GM21619 (cell line): ENCODE measurements at regions not wholly inside any gene's neighbourhood (a gene's known extent, or its start where the extent isn't known, plus 50 kb on each side); places are given as distances from the start of the nearest gene placed in this dataset.
"Not testable (repeated sequence)": the region's sequence is repeated elsewhere in the genome, so short reads cannot be mapped to it uniquely, and the experiment has no call there.

Experiments
- ATAC-seq: cut with Tn5 transposase; IDR thresholded peaks from one replicate; pipeline ENCODE4 v1.9.1; 2021; ENCODE audit not compliant: unreplicated experiment

DNA sequence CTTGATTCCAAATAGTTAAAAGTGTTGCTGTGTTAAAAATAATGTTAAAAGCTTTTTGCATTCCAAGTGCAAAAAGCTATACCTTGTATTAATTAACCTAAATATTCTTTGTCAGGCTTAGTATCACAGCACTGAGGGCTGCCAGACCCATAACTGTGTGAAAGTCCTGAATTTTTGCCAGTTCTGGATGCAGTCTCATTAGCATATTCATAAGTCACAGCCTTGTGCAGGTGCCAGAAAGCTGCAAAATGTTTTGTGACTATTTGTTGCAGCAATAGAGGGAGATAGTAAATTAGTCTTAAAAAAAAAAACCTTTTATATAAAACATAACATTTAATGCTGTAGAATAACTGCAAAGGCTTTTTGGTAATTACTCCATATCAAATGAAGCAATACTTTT is 56.6 kb downstream of the SLITRK1 start:
- ATAC-seq: no peak

DNA sequence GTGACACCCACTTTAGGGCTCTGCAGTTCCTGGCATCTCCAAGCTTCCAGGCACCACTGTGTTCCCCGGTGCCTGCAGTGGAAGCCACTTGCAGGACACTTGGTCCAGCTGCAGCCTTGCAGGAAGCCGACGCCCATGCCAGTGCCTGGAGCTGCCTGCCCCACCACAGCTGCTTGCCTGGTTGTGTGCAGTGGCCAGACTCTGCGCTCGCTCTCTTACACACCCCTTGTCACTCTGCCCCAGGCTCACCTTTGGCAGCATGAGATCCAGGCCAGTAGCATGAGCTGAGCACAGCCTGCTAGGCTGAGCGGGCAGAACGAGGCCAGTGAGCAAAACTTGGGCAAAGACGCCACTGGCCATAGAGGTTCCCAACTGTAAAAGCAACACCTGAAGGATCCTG is 57.7 kb downstream of the SLITRK1 start:
- ATAC-seq: no peak

DNA sequence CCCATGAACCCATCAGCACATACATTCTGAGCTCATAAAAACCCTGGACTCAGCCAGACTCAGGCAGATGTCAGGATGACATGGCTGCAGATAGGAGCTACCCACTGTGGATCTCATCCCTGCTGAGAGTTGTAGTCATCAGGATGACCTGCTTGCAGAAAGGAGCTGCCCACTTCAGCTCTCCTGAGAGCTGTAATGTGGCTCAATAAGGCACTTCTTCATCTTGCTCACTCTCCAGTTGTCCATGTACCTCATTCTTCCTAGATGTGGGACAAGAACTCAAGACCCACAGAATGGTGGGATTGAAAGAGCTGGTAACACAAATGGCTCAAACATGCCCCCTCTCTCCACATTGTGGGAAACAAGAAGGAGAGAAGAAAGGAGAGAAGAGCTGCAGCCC is 58.2 kb downstream of the SLITRK1 start:
- ATAC-seq: no peak

DNA sequence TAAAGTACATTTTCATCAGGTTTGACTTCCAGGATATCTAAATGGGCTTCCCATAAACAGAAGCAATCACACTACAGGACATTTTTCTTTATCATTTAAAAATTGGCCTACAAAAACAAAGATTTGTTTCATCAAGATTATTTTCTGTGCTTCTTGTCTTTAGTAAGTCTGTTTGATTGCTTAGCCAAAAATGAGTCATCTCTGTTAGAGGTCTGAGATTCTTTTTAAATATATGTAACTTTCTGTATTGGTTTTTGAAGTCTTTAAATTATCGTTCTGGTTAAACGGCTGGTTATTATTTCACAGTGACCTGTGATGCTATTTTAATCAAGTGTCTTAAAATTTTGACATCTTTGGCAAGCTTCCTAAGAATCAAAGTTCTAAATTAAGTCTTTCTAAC is 62.7 kb downstream of the SLITRK1 start:
- no peak for ATAC-seq

DNA sequence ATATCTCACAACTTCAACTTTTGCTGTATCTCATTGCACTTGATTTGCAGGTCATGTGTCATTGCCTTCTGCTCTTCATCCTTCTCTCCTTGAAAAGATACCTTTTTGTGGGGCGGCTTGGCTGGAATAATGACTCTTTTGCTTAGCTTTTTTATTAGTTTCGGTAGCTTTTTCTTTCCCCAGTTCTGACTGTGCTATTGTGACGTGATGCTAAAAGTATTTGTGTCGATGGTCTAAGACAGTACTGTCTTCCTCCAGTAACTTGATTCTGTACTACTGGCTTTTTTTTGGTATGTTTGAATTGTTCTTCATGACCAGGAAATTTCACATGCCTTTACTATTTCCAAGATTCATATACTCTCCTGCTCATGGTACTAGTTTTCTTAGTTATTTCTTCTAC is 63.1 kb downstream of the SLITRK1 start:
- ATAC-seq: no peak

DNA sequence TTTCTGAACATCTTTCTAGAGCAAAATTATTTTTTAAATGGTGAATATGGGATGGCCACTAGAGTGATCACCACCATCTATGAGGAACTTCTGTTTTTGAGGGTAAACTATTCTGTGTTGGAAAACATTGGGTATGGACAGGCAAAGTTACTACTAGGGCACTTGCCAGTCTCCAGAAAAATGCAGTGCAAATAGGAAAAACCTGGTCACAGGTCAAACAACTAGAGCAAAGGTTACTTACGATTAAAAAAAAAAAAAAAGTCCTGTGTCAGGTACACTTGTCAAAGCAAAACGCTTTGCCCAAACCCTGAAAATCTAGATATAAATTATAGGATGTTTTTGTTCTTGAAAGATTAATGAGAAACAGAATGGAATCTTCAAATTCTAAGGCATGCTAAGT is 66.2 kb downstream of the SLITRK1 start:
- no peak for ATAC-seq

DNA sequence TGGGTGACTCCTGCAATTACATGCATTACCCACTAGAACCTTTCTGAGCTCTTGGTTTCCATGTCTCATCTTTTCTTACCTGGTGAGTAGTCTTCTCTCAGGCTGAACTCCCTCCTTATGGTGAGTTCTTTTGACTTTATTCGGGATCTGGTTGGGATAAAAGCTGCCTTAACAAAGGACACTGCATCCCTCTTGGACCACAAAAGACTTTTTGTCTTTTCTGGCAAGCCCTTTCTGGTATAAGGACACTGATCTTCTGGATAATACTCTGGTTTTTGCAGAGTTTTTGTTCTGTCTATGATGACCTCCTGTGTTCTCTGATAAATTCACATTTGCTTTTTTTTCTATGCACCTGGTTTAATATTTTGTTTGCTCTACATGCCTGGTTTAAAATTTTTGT is 66.7 kb downstream of the SLITRK1 start:
- ATAC-seq: no peak

DNA sequence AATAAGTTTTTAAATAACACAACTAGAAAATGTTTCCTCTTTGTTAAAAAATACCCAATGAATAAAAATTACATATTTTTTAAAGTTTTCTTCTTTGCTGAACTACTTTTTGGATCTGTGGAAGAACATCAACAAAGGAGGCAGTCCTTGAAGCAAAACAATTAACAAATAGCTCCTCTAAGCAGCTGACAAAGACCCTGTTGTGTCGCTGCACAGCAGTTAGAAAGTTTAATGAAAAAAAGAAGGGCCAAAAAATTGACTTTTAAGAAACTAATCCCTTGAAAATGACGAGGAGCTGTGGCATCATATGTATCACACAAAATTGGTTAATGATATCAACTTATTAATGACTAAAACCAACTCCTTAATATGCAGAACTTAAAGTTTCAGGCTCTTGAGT is 72.1 kb downstream of the SLITRK1 start:
- no peak for ATAC-seq

DNA sequence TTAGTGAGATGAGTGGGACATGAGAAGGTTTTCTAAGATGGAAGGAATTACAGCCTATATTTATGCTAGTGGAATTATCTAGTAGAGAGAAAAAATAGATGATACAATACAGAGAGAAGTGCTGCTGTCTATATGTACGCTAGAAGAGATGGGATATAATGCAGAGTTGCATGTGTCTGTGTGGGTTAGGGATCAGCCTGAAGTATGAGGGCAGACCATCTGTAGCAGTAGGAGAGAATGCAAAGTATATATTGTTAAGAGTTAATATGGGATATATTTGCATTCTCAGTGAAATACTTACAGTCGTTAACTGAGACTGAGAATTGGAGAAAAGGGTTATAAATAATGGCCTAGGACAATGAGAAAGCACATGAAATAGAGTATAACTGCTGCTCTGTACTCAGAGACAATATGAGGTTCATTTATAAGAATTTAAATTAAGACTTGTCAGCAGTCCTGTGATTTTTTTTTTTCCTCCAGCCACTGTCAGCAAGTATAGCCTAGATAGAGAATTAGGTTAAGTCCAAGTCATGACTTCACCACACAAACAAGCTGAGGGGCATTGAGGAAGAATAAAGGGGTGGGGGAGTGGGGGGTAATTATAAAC is 77.8 kb downstream of the SLITRK1 start:
- ATAC-seq: no peak

DNA sequence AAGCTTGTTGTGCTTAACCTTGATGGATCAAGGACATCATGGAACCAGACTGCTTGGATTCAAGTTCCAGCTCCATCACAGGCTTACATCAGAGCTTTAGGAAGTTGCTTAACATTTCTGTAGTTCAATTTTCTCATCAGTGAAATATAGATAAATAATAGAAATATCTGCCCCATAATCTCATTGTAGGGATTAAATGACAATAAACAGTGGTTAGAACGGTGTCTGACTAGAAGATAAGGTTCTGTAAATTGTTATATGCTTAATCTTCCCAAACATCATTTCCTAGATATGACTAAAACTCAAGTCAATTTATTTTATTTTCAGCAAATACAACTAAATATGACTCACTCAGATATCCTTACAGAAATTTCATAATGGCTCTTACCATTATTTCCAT is 83.5 kb downstream of the SLITRK1 start:
- ATAC-seq: no peak

DNA sequence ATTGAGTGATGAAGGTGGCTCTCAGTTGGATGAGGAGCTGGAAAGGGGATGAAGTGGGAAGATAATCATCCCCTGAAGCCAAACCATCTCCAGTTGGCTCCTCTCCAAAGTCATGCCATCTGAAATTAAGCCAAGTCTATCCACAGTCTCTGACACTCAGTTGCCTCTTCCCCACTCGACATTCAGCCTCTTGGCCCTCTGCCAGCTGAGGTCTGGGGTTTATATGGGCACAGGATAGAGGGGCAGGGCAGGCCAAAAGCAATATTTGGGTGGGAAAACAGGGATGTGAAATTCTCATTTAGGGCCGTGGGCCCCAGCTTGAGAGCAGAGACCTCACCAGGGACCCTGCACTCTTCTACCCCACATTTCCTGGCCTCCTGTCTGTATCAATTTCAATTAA is 85.9 kb downstream of the SLITRK1 start:
- ATAC-seq: no peak

DNA sequence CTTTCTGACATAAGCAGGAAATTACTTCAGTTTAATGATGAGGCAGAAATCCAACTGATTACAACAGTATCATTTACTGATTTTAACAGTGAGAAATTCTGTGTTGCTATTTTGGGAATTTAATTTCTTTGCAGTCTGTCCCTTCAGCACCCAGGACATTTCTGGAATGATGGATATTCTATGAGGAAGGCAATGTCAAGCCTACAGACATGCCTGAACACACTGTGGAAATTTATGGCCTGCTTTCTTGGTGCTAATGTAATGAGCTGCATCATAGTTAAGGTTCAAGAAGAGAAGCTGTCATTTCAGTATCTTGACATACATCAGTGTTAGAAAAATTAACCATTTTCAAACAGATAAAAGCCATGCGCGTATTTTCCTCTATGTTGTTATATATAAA is 87.7 kb downstream of the SLITRK1 start:
- no peak for ATAC-seq

DNA sequence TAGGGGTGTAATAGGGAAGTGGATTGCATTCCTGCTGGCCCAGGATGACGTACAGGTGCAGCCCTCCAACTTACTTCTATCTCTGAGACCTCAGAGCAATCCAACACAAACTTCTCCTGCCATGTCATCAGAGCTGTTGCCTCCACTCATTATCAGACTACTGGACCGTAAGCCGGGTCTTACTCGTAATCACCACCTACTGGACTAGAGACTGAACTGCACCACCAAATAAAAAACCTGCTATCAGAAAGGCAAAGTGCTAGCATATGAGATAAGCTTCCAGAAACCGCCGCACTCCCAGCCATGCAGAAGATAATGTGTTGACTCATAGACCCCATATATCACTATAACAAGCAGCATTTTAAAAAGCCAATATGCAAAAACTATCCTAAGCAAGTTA is 102.0 kb downstream of the SLITRK1 start:
- no peak for ATAC-seq

DNA sequence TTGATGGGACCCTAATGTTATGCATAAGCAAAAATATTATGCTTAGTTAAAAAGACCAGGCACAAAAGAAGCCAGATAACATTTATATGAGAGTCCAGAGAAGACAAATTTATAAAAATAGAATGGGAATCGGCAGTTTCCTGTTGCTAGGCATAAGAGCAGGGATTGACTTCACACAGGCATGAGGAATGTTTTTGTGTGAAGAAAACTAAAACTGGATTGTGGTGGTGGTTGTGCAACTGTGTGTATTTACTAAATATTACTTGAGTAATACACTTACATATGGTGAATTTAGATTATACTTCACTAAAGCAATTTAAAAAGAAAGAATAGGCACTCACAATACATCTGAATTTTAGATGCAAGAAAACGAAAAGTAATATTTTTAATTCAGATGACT is 108.3 kb downstream of the SLITRK1 start:
- ATAC-seq: no peak

DNA sequence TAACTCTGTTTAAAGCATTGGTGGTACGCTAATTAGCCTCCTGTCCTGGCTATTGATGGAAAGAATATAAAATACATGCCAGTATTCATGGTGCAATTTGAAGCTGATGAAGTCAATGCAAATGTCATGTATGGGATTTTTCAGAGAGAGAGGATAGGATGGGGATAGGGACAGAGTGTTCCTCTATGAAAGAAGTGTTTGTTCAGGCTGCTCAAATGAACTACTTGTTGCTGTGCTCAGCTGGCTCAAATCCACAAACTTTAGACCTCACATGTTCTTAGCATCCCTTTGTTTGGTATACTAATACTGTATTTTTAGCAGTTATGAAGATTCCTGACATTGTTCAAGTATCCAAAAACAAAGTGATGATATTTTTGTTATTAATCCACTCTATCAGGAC is 116.5 kb downstream of the SLITRK1 start:
- ATAC-seq: no peak

DNA sequence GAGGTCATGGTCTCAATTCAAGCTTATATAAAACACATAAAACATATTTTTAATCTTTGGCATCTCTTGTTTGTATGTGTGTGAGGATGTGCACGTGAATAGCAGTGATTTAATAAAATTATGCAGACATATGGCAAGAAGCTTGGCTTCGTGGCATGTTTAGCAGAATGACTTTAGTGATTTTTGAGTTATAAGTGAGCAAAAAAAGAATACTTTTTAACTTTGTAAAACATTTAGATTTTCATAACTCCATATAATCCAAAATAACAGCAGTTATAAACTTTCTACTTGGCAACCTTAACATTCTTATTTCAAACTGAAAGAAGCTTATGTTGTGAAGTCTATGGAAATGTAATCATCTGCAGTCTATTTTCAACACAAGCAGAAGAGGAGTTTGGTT is 120.6 kb downstream of the SLITRK1 start:
- ATAC-seq: no peak

DNA sequence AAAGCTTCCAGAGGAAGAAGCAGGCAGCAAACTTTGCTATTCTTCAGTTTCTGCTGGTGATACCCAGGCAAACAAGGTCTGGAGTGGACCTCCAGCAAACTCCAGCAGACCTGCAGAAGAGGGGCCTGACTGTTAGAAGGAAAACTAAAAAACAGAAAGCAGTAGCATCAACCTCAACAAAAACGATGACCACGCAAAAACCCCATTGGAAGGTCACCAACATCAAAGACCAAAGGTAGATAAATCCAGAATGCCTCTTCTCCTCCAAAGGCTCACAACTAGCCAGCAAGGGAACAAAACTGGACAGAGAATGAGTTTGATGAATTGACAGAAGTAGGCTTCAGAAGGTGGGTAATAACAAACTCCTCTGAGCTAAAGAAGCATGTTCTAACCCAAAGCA is 127.1 kb downstream of the SLITRK1 start:
- ATAC-seq: not testable (repeated sequence)

DNA sequence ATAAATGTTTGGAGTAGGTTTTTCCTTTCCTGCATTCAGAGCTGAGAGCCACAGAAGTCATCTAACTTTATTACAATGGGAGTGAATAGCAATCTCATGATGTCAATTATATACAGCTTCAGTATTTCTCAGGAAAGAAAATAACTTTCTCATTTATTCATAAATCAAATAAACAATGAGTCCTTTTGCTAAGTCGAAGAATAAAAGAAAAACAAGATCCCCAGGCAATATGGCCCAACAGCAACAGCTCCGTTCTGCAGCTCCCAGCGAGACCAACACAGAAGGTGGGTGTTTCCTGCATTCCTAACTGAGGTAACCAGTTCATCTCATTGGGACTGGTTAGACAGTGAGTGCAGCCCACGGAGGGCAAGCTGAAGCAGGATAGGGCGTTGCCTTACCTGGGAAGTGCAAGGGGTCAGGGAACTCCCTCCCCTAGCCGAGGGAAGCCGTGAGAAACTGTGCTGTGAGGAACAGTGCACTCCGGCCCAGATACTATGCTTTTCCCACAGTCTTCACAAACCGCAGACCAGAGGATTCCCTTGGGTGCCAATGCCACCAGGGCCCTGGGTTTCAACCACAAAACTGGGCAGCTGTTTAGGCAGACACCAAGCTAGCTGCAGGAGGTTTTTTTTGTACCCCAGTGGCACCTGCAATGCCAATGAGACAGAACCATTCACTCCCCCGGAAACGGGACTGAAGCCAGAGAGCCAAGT is 128.2 kb downstream of the SLITRK1 start:
- no peak for ATAC-seq

DNA sequence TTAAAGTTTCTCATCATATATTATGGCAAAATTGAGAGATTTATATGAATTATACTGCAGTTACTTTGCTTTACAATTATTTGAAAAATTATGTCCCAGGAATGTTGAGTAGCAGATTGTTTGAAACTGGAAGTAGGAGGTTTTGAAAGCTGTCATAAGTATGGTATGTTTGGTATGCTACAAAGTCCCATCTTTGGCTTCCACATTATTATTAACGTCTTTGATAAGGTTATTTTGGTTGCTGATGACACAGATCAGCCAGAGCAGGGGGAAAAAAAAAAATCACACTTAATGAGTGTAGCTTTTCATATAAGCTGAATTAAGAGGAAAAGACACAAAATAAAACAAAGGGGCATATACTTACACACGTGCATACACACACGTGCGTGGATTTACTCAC is 130.1 kb downstream of the SLITRK1 start:
- ATAC-seq: no peak

DNA sequence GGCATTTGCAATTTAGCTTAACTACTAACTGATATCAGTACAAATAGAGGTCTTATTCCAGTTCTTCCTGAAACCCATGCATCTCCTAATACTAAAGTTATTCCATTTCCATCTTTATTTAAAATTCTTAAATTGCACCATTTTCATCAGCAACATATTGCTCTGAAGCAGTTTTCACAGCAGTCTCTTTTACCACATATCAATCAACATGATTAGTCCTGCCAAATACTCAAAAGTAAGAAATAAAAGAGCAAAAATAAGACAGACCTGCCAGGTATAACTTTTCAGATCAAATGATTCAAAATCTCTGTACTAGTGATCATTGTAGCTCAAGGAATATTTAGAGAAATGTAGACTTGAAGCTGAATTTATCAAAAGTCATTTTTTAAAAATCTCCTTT is 141.7 kb downstream of the SLITRK1 start:
- ATAC-seq: no peak

DNA sequence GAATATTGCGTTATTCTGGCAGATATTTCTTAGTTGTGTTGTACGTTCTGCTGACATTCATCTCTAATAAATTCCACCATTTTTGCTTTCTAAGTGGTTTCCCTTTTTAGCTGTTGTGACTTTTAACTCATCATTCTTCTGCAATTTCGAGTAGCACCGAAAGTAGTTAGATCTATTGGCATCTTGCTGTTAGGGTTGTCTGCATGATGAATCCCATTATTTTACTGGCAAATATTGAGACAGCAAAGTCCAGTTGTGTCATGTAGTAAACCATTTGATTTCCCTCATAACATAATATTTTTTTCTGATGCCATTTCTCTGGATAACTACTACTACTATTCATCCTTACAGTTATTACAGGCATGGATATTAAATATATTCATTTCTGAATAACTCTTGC is 143.9 kb downstream of the SLITRK1 start:
- ATAC-seq: no peak

DNA sequence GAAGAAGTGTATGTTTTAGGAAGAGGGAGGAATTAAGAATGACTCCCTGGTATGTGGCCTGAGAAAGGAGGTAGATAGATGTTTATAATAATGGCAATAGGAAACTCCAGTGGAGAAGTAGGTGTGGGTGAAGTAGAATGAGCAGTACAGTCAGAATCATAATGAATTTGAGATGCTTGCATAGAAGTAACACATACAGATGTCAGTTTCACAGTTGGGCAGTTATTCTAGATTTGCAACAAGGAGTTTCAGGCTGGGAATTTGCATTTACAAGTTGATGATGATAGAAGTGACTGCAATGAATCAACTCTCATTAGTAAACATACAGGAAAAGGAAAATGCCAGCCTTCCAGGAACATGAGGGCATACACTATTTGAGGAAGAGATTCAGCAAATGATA is 149.0 kb downstream of the SLITRK1 start:
- ATAC-seq: no peak

DNA sequence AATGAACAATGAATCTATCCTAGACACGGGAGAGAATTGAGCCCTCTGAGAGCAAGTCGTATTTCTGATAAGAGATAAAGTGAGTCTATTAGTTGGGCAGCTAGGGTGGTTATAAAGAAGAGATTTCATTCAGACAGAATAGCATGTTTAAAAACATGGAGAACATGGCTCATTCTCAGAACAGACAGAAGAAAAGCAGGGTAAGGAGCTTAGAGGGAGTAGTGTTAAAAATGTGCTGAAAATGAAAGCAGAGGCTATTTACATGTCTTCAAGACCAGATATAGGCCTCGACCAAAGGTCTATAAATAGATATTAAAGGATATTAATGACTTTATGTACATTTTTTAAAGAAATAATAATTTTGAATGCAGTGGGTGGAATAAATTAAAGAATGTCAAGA is 149.5 kb downstream of the SLITRK1 start:
- no peak for ATAC-seq
